Posterior cingulate gyrus (tissue), 11 donors: ENCODE measurements at regions not wholly inside any gene's neighbourhood (a gene's known extent, or its start where the extent isn't known, plus 50 kb on each side); places are given as distances from the start of the nearest gene placed in this dataset.

ENCODE experiments used
- DNase-seq, 10 donors: peaks; one replicate each; pipeline versions ENCODE4 v3.0.0 to v3.0.0-alpha.2; 2020 to 2021; ENCODE audit warnings: mixed read lengths in 3 of 10
- intact Hi-C: fragments of 100-400 bp; cut with DNase I; formaldehyde crosslinking; loops from one replicate; pipeline ENCODE4 v1.15.1; 2023

DNA sequence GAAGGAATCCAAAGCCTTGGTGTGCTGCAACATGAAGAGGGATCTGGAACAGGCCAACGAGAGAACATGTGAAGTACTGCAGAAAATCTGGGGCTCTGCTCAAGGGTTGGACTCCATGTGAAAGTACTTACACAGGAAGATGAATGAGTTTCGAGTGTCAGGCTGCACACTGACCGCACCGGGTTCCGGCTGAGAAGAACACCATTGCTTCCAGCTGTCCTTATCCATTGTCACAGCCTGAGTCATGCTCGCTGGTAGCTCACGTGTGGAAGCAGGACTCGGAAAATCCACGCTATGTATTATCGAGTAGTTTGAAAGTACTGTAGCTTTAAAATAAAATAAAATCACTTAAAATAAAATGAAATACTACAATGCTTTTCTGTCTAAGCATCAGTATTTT is 50.4 kb upstream of the TBL1X start:
- intact Hi-C loops: no loop called here
- no peak for DNase-seq
